ENCODE measurements at regions not wholly inside any gene's neighbourhood (a gene's known extent, or its start where the extent isn't known, plus 50 kb on each side); places are given as distances from the start of the nearest gene placed in this dataset.
A peak's percentile ranks its signal among the peaks of the same experiment; 100 is the strongest.

GRCh38 chr1:199264283-199264682 is 625.4 kb downstream of the PTPRC start:
- Histone ChIP-seq H3K4me1 (no peaks in the 10 kb centered on the region), H3K27ac (no peak overlapping the region), H3K9me3 (no peaks in the 10 kb centered on the region), H3K27me3 (no peaks in the 10 kb centered on the region), H3K36me3 (no peaks in the 10 kb centered on the region), H3K4me3 (no peak overlapping the region)
- TF ChIP-seq CTCF (IDR thresholded peaks at IDR 0.05) (no peak), EP300 (IDR thresholded peaks at IDR 0.05) (no peak), POLR2A (IDR thresholded peaks at IDR 0.05) (no peak), POLR2AphosphoS5 (IDR thresholded peaks at IDR 0.05) (no peak)
- WGBS, 2 donors = 96 to 100% methylated on average over 2 of the region's 2 CpGs
- no peak for ATAC-seq (ENCODE audit: low FRiP score in 2 of 2)
- no peak for DNase-seq

DNA sequence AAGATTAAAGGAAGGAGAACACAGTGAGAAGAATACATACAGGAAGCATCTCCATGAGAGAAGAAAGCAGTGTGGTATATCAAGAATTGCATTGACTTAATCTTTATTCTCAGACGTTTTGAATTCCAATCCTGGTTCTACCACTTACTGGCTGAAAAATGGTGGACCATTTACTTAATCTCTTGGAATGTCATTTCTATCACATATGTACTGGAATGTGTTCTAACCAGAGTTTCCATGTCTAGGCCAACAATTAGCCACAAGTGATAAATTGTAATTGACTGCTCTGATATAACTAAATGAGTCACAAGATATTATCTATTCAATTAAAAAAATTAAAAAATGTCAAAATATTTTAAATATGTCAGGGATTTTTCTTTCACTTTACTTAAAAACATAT is 626.1 kb downstream of the PTPRC start:
- Histone ChIP-seq H3K4me1 (no peaks in the 10 kb centered on the region), H3K27ac (no peak overlapping the region), H3K9me3 (no peaks in the 10 kb centered on the region), H3K4me3 (no peak overlapping the region), H3K36me3 (no peaks in the 10 kb centered on the region), H3K27me3 (no peaks in the 10 kb centered on the region)
- DNase-seq (no peak), ATAC-seq (ENCODE audit: low FRiP score in 2 of 2) (no peak)
- WGBS, 2 donors = 67 to 81% methylated on average over 1 of the region's 1 CpG
- TF ChIP-seq POLR2AphosphoS5 (IDR thresholded peaks at IDR 0.05) = no peak
- TF ChIP-seq EP300 (IDR thresholded peaks at IDR 0.05) = no peak
- TF ChIP-seq CTCF (IDR thresholded peaks at IDR 0.05) = no peak

DNA sequence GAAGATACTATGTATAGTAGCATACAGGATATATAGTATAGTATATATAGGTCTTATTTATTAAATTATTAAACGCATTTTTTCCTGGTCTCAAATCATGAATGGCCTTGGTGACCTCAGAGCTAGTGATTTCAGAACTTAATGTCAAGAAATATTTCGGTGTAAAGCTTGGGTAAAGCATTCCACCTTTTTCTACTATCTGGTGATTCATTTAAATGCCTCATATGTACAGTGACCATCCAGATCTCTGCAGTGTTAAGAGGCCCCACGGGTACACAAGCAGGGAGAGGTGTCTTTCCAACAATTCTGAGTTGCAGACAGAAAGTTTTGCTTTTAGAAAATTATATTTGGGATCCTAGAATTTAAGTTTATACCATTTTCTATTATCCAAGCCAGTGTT is 626.5 kb downstream of the PTPRC start:
- H3K36me3 ChIP-seq = no peaks in the 10 kb centered on the region
- no peaks in the 10 kb centered on the region for H3K27me3 ChIP-seq
- ATAC-seq (ENCODE audit: low FRiP score in 2 of 2) (no peak), DNase-seq (no peak)
- no peak for TF ChIP-seq EP300 (IDR thresholded peaks at IDR 0.05)
- no peak for TF ChIP-seq CTCF (IDR thresholded peaks at IDR 0.05)
- TF ChIP-seq POLR2AphosphoS5 (IDR thresholded peaks at IDR 0.05) = no peak
- TF ChIP-seq POLR2A (IDR thresholded peaks at IDR 0.05) = no peak
- no peak overlapping the region for H3K27ac ChIP-seq
- no peaks in the 10 kb centered on the region for H3K9me3 ChIP-seq
- no peaks in the 10 kb centered on the region for H3K4me1 ChIP-seq
- H3K4me3 ChIP-seq = no peak overlapping the region
- 85 to 91% methylated on average over 3 of the region's 3 CpGs for WGBS, 2 donors

DNA sequence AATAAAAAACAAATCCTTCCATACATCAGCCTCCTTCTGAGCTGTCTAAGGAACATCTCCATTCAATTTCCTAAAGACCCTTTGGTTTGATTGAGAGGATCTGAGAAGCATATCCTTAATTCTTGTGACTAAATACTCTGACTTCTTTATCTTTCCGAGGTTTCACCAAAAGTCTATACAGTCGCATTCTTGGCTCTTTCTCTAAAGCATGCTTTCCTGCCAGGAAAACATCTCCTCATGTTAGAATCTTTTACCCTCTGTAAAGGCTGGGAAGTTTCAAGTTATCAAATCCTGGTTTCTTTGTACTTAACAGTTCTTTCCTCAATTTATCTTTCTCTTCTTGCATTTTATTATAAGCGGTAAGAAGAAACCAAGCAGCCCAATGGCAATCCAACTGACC is 630.4 kb downstream of the PTPRC start:
- H3K36me3 ChIP-seq = no peaks in the 10 kb centered on the region
- no peak for DNase-seq
- no peaks in the 10 kb centered on the region for H3K9me3 ChIP-seq
- H3K4me1 ChIP-seq = peaks cover 0 to 11% (median 7%) of the 10 kb centered on the region in 4 donors
- WGBS, 2 donors = 84 to 85% methylated on average over 3 of the region's 3 CpGs
- TF ChIP-seq CTCF (IDR thresholded peaks at IDR 0.05) = no peak
- TF ChIP-seq EP300 (IDR thresholded peaks at IDR 0.05) = no peak
- TF ChIP-seq POLR2A (IDR thresholded peaks at IDR 0.05) = no peak
- TF ChIP-seq POLR2AphosphoS5 (IDR thresholded peaks at IDR 0.05) = no peak
- ATAC-seq (ENCODE audit: low FRiP score in 2 of 2) = no peak
- no peaks in the 10 kb centered on the region for H3K27me3 ChIP-seq
- no peak overlapping the region for H3K4me3 ChIP-seq
- H3K27ac ChIP-seq = no peak overlapping the region

DNA sequence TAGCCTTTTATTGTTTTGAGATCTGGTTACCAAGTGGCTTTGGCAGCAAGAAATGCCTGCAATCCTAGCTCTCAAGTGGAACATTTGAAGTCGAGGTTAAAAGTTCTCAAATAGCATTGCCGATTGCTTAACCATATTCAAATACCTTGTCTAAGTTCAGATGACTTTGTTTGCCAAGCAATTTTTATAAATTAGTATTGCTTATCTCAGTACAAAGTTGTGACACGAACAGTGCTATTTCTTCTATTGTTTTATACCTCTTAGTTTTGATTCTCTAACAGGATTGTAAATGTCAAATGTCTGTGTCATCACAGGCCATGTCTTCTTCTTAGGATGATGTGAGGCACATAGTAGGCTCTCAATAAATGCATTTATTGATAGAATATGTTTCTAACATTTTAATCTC is 633.3 kb downstream of the PTPRC start:
- Histone ChIP-seq H3K9me3 (no peaks in the 10 kb centered on the region), H3K27me3 (no peaks in the 10 kb centered on the region), H3K4me1 (peaks cover 0 to 11% (median 7%) of the 10 kb centered on the region in 4 donors), H3K36me3 (no peaks in the 10 kb centered on the region), H3K4me3 (no peak overlapping the region), H3K27ac (peak overlapping the region in 2 of 4 donors; percentile 4 to 36)
- TF ChIP-seq POLR2A (IDR thresholded peaks at IDR 0.05) = no peak
- peak in 1 of 4 donors; percentile 68 for TF ChIP-seq EP300 (IDR thresholded peaks at IDR 0.05)
- no peak for TF ChIP-seq POLR2AphosphoS5 (IDR thresholded peaks at IDR 0.05)
- ATAC-seq (ENCODE audit: low FRiP score in 2 of 2) = peak; percentile 52 to 60
- peak in 1 of 2 donors; percentile 22 for DNase-seq
- 48 to 62% methylated on average over 3 of the region's 3 CpGs for WGBS, 2 donors

Data from upper lobe of left lung (tissue), 6 donors.